Panc1 (cell line): ENCODE measurements at regions not wholly inside any gene's neighbourhood (a gene's known extent, or its start where the extent isn't known, plus 50 kb on each side); places are given as distances from the start of the nearest gene placed in this dataset.

Experiments
- CTCF ChIP-seq: fragments of 450-650 bp; IDR thresholded peaks from 2 replicates; pipeline ENCODE4 v1.5.1; 2017; ENCODE audit warnings: mild to moderate bottlenecking
- POLR2AphosphoS5 ChIP-seq: IDR thresholded peaks from 2 replicates; pipeline ENCODE4 v1.6.1; 2012; ENCODE audit warnings: mild to moderate bottlenecking, low read depth, low read length, moderate library complexity
- REST ChIP-seq, 2 experiments: IDR thresholded peaks; 2 replicates each; pipeline ENCODE4 v1.6.1; 2011 to 2012; ENCODE audit warnings: low read depth in 2 of 2, control low read depth in 1 of 2, low read length in 1 of 2, mild to moderate bottlenecking in 1 of 2, moderate library complexity in 1 of 2; ENCODE audit not compliant: insufficient read depth in 1 of 2

GRCh38 chr15:93361703-93362102 lies 272.7 kb upstream of the RGMA start:
- no peak for TF ChIP-seq POLR2AphosphoS5
- TF ChIP-seq CTCF, result no peak
- no peak for TF ChIP-seq REST (IDR thresholded peaks at IDR 0.05; ENCODE audit: insufficient read depth in 1 of 2, low read depth in 2 of 2, low read length in 1 of 2)
